ENCODE measurements at regions not wholly inside any gene's neighbourhood (a gene's known extent, or its start where the extent isn't known, plus 50 kb on each side); places are given as distances from the start of the nearest gene placed in this dataset.
A peak's percentile ranks its signal among the peaks of the same experiment; 100 is the strongest.

- ChIA-PET CTCF (interaction anchor here (0.6 kb wide), 1 partner anchor 47 kb away, joined by 3 read pairs; no protein-coding TSS in a partner anchor), POLR2A (ENCODE audit: unreplicated experiment) (interaction anchor here (0.6 to 1.0 kb wide), 4 partner anchors 19 to 246 kb away, joined by 3 to 5 read pairs (median 4); no protein-coding TSS in a partner anchor)
- Histone ChIP-seq H3K4me1 (replicated peaks; ENCODE audit: insufficient read depth) (peaks cover 37% of the 10 kb centered on the region), H3K4me3 (peak overlapping the region; percentile 34; the same call in 1 of the 2 replicates), H3K27ac (peak overlapping the region; percentile 92), H4K20me1 (ENCODE audit: insufficient read depth) (no peaks in the 10 kb centered on the region), H3K27me3 (ENCODE audit: insufficient read depth, low read depth) (no peaks in the 10 kb centered on the region), H3K4me2 (peak overlapping the region; percentile 76), H3K36me3 (ENCODE audit: low read depth) (no peaks in the 10 kb centered on the region), H3F3A (ENCODE audit: insufficient read depth, low read depth) (peaks cover 25% of the 10 kb centered on the region), H2AFZ (peak overlapping the region; percentile 74; the same call in 1 of the 2 replicates), H3K9me3 (ENCODE audit: insufficient read depth, low read depth) (no peaks in the 10 kb centered on the region), H3K79me2 (ENCODE audit: low read depth) (no peaks in the 10 kb centered on the region), H3K9me2 (ENCODE audit: insufficient read depth) (no peaks in the 10 kb centered on the region)
- TF ChIP-seq EZH2 (IDR thresholded peaks at IDR 0.05; ENCODE audit: low read depth) (no peak), CTCF (conservative IDR thresholded peaks at IDR 0.05) (no peak)
- peak; percentile 70 to 85 for DNase-seq
- TSS peak; percentile 69 for BruUV-seq (replicated peaks)
- intact Hi-C loops (cut with micrococcal nuclease; ENCODE audit: unreplicated experiment), result loop anchor here (5.0 kb wide), 1 partner anchor 57 kb away; no protein-coding TSS in a partner anchor
Measured at GRCh38 chr15:69794645-69795469, 302.9 kb downstream of the TLE3 start.

- Histone ChIP-seq H3K4me2 (peak overlapping the region; percentile 76), H3K79me2 (ENCODE audit: low read depth) (no peaks in the 10 kb centered on the region), H3K27me3 (ENCODE audit: insufficient read depth, low read depth) (no peaks in the 10 kb centered on the region), H3K27ac (peak overlapping the region; percentile 92), H3K4me1 (replicated peaks; ENCODE audit: insufficient read depth) (peaks cover 37% of the 10 kb centered on the region), H2AFZ (no peak overlapping the region), H4K20me1 (ENCODE audit: insufficient read depth) (no peaks in the 10 kb centered on the region), H3K9me2 (ENCODE audit: insufficient read depth) (no peaks in the 10 kb centered on the region), H3K4me3 (no peak overlapping the region), H3F3A (ENCODE audit: insufficient read depth, low read depth) (peaks cover 25% of the 10 kb centered on the region), H3K9me3 (ENCODE audit: insufficient read depth, low read depth) (no peaks in the 10 kb centered on the region), H3K36me3 (ENCODE audit: low read depth) (no peaks in the 10 kb centered on the region)
- POLR2A ChIA-PET (ENCODE audit: unreplicated experiment), result interaction anchor here (0.6 to 1.0 kb wide), 3 partner anchors 19 to 203 kb away, joined by 4 to 5 read pairs (median 5); no protein-coding TSS in a partner anchor
- no TSS peak for BruUV-seq (replicated peaks)
- TF ChIP-seq EZH2 (IDR thresholded peaks at IDR 0.05; ENCODE audit: low read depth), result no peak
- intact Hi-C loops (cut with micrococcal nuclease; ENCODE audit: unreplicated experiment), result loop anchor here (5.0 kb wide), 1 partner anchor 57 kb away; no protein-coding TSS in a partner anchor
- CTCF ChIA-PET, result interaction anchor here (0.6 kb wide), 1 partner anchor 48 kb away, joined by 3 read pairs; no protein-coding TSS in a partner anchor
- no peak for DNase-seq
Measured at GRCh38 chr15:69795601-69796000, 302.1 kb downstream of the TLE3 start.

- no peaks in the 10 kb centered on the region for H3K79me2 ChIP-seq (ENCODE audit: low read depth)
- no peak overlapping the region for H3K27ac ChIP-seq
- no peak overlapping the region for H2AFZ ChIP-seq
- no peaks in the 10 kb centered on the region for H4K20me1 ChIP-seq (ENCODE audit: insufficient read depth)
- no peak overlapping the region for H3K4me2 ChIP-seq
- H3K4me3 ChIP-seq, result no peak overlapping the region
- H3K9me3 ChIP-seq (ENCODE audit: insufficient read depth, low read depth), result no peaks in the 10 kb centered on the region
- no peak for DNase-seq
- intact Hi-C loops (cut with micrococcal nuclease; ENCODE audit: unreplicated experiment), result loop anchor here (5.0 kb wide), 1 partner anchor 55 kb away; no protein-coding TSS in a partner anchor
- ChIA-PET CTCF (no interaction called here), POLR2A (ENCODE audit: unreplicated experiment) (no interaction called here)
- no peaks in the 10 kb centered on the region for H3K27me3 ChIP-seq (ENCODE audit: insufficient read depth, low read depth)
- peaks cover 37% of the 10 kb centered on the region for H3K4me1 ChIP-seq (replicated peaks; ENCODE audit: insufficient read depth)
- H3K36me3 ChIP-seq (ENCODE audit: low read depth), result no peaks in the 10 kb centered on the region
- TF ChIP-seq CTCF (conservative IDR thresholded peaks at IDR 0.05) (no peak), EZH2 (IDR thresholded peaks at IDR 0.05; ENCODE audit: low read depth) (no peak)
- no TSS peak for BruUV-seq (replicated peaks)
- no peaks in the 10 kb centered on the region for H3K9me2 ChIP-seq (ENCODE audit: insufficient read depth)
- peaks cover 25% of the 10 kb centered on the region for H3F3A ChIP-seq (ENCODE audit: insufficient read depth, low read depth)
Measured at GRCh38 chr15:69797051-69797595, 300.6 kb downstream of the TLE3 start.

All from PC-9 (cell line).